Mammary epithelial cell (primary cell): ENCODE measurements at regions not wholly inside any gene's neighbourhood (a gene's known extent, or its start where the extent isn't known, plus 50 kb on each side); places are given as distances from the start of the nearest gene placed in this dataset.
"Not testable (repeated sequence)": the region's sequence is repeated elsewhere in the genome, so short reads cannot be mapped to it uniquely, and the experiment has no call there.

Experiments
- CTCF ChIP-seq, 2 donors: IDR thresholded peaks in 1 of 2; conservative IDR thresholded peaks in 1 of 2; 2 replicates each; pipeline ENCODE4 v1.5.1; 2011 to 2012; ENCODE audit warnings: inconsistent platforms in 2 of 2, low read length in 2 of 2, mild to moderate bottlenecking in 2 of 2, control low read depth in 1 of 2, low read depth in 1 of 2; ENCODE audit not compliant: insufficient read depth in 1 of 2; ENCODE audit errors: extremely low read depth in 1 of 2
- EZH2 ChIP-seq: IDR thresholded peaks from 2 replicates; pipeline ENCODE4 v1.6.1; 2012; ENCODE audit warnings: low read length, inconsistent platforms, borderline replicate concordance

GRCh38 chrX:3824008-3824407, 110.6 kb upstream of the PRKX start:
- not testable (repeated sequence) for TF ChIP-seq EZH2; CTCF (conservative IDR thresholded peaks at IDR 0.05 in 1 of 2, IDR thresholded peaks at IDR 0.05 in 1 of 2; ENCODE audit: extremely low read depth in 1 of 2, insufficient read depth in 1 of 2, low read depth in 1 of 2, low read length in 2 of 2)
